ENCODE measurements at regions not wholly inside any gene's neighbourhood (a gene's known extent, or its start where the extent isn't known, plus 50 kb on each side); places are given as distances from the start of the nearest gene placed in this dataset.
"Not testable (repeated sequence)": the region's sequence is repeated elsewhere in the genome, so short reads cannot be mapped to it uniquely, and the experiment has no call there.

GRCh38 chr4:156374894-156375293, 421.2 kb upstream of the CTSO start:
- ATAC-seq (no peak), FAIRE-seq (peak; percentile 60), DNase-seq (no peak)
- no peaks in the 10 kb centered on the region for H3K27me3 ChIP-seq
- intact Hi-C loops (cut with DNase I): no loop called here
- no peak overlapping the region for H3K27ac ChIP-seq
- no peaks in the 10 kb centered on the region for H3K9me3 ChIP-seq
- no peak for TF ChIP-seq CTCF (IDR thresholded peaks at IDR 0.05)
- no peaks in the 10 kb centered on the region for H3K36me3 ChIP-seq
- H3K4me1 ChIP-seq: no peaks in the 10 kb centered on the region
- H3K4me3 ChIP-seq: no peak overlapping the region

- WGBS, 2 donors: 63 to 66% methylated on average over 2 of the region's 2 CpGs
- Histone ChIP-seq H3K36me3 (no peaks in the 10 kb centered on the region), H3K4me3 (no peak overlapping the region), H3K9me3 (no peaks in the 10 kb centered on the region), H3K27ac (no peak overlapping the region), H3K4me1 (no peaks in the 10 kb centered on the region), H3K27me3 (no peaks in the 10 kb centered on the region)
- TF ChIP-seq CTCF (IDR thresholded peaks at IDR 0.05): no peak
- ATAC-seq: no peak
- intact Hi-C loops (cut with DNase I): no loop called here
- no peak for FAIRE-seq
- DNase-seq: no peak
Measured at GRCh38 chr4:156374069-156374468, 420.4 kb upstream of the CTSO start.

GRCh38 chr4:156367502-156367901, 413.8 kb upstream of the CTSO start:
- FAIRE-seq; H3K4me1 ChIP-seq; H3K9me3 ChIP-seq; H3K27ac ChIP-seq; ATAC-seq; intact Hi-C loops (cut with DNase I); DNase-seq; H3K36me3 ChIP-seq; H3K27me3 ChIP-seq; H3K4me3 ChIP-seq: not testable (repeated sequence)
- WGBS, 2 donors: 52 to 65% methylated on average over 10 to 13 of the region's 13 CpGs

- H3K27me3 ChIP-seq: no peaks in the 10 kb centered on the region
- WGBS, 2 donors: 34 to 37% methylated on average over 2 of the region's 2 CpGs
- H3K36me3 ChIP-seq: no peaks in the 10 kb centered on the region
- TF ChIP-seq CTCF (IDR thresholded peaks at IDR 0.05): no peak
- no peak overlapping the region for H3K27ac ChIP-seq
- DNase-seq (no peak), ATAC-seq (no peak), FAIRE-seq (no peak)
- intact Hi-C loops (cut with DNase I): no loop called here
- H3K4me3 ChIP-seq: no peak overlapping the region
- H3K4me1 ChIP-seq: no peaks in the 10 kb centered on the region
- no peaks in the 10 kb centered on the region for H3K9me3 ChIP-seq
Measured at GRCh38 chr4:156362581-156362980, 408.9 kb upstream of the CTSO start.

GRCh38 chr4:156347412-156348075, 393.9 kb upstream of the CTSO start:
- Histone ChIP-seq H3K4me1 (no peaks in the 10 kb centered on the region), H3K36me3 (no peaks in the 10 kb centered on the region), H3K9me3 (no peaks in the 10 kb centered on the region), H3K27me3 (no peaks in the 10 kb centered on the region), H3K4me3 (no peak overlapping the region), H3K27ac (no peak overlapping the region)
- no peak for TF ChIP-seq CTCF (IDR thresholded peaks at IDR 0.05)
- DNase-seq (no peak), ATAC-seq (no peak), FAIRE-seq (no peak)
- intact Hi-C loops (cut with DNase I): no loop called here
